ENCODE measurements at regions not wholly inside any gene's neighbourhood (a gene's known extent, or its start where the extent isn't known, plus 50 kb on each side); places are given as distances from the start of the nearest gene placed in this dataset.
"Not testable (repeated sequence)": the region's sequence is repeated elsewhere in the genome, so short reads cannot be mapped to it uniquely, and the experiment has no call there.

DNA sequence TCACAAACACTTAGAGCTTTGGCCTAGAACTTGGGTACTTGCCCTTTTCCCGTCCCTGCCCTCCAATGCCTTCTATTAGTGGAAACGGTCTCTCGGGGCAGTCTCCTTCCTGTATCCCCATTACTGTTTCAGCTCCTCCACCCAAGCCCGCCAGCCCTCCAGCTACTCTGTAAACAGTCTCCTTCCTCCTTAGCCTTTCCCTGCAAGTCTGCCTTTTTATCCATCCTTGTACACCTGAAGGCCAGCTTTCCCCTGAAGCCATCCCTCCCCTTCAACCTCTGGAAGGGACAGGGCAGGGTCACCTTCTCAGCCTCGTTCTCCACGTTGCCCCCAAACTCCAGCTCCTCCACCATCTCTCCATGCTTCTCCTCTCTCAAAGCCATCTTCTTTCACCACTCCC, 108.1 kb upstream of the ZNF746 start (continued):
- TF ChIP-seq, protein P1, sequence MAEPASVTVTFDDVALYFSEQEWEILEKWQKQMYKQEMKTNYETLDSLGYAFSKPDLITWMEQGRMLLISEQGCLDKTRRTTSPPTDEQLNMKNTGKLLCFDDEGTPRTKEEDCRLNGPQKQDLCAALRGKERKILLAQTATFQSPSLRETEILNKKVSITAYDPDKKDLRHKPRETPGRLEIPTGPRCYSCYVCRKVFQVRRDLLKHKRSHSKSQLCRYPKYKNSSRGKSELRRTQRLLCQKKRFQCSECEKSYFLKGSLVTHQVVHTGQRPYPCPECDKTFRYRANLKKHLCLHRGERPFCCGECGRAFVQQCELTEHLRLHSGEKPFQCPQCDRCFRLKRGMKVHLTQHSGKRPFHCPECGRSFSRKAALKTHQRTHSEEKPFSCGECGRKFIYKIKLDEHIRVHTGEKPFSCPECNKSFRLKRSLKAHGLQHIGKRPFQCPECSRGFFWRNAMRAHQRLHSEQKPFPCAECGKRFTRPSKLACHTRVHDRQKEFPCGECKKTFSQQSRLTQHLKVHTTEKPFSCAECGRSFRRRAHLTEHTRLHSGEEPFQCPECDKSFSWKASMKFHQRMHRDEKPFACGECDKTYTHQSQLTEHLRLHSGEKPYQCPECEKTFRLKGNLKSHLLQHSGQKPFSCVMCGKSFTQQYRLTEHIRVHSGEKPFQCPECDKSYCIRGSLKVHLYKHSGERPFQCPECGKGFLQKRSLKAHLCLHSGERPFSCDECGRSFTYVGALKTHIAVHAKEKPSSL (CRISPR knock-in tag; conservative IDR thresholded peaks at IDR 0.05) = no peak
- TF ChIP-seq, protein P2, sequence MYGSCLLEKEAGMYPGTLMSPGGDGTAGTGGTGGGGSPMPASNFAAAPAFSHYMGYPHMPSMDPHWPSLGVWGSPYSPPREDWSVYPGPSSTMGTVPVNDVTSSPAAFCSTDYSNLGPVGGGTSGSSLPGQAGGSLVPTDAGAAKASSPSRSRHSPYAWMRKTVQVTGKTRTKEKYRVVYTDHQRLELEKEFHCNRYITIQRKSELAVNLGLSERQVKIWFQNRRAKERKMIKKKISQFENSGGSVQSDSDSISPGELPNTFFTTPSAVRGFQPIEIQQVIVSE (CRISPR knock-in tag; IDR thresholded peaks at IDR 0.05; ENCODE audit: borderline replicate concordance) = no peak
- TF ChIP-seq SOX15 (CRISPR knock-in tag; IDR thresholded peaks at IDR 0.05) = no peak
- no peak for TF ChIP-seq NFATC4 (CRISPR knock-in tag; IDR thresholded peaks at IDR 0.05)
- TF ChIP-seq ZNF396 (CRISPR knock-in tag; IDR thresholded peaks at IDR 0.05; ENCODE audit: borderline replicate concordance) = no peak
- TF ChIP-seq, protein P3, sequence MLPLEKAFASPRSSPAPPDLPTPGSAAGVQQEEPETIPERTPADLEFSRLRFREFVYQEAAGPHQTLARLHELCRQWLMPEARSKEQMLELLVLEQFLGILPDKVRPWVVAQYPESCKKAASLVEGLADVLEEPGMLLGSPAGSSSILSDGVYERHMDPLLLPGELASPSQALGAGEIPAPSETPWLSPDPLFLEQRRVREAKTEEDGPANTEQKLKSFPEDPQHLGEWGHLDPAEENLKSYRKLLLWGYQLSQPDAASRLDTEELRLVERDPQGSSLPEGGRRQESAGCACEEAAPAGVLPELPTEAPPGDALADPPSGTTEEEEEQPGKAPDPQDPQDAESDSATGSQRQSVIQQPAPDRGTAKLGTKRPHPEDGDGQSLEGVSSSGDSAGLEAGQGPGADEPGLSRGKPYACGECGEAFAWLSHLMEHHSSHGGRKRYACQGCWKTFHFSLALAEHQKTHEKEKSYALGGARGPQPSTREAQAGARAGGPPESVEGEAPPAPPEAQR (CRISPR knock-in tag; IDR thresholded peaks at IDR 0.05) = no peak
- TF ChIP-seq SMAD4 (CRISPR knock-in tag; IDR thresholded peaks at IDR 0.05) = no peak

DNA sequence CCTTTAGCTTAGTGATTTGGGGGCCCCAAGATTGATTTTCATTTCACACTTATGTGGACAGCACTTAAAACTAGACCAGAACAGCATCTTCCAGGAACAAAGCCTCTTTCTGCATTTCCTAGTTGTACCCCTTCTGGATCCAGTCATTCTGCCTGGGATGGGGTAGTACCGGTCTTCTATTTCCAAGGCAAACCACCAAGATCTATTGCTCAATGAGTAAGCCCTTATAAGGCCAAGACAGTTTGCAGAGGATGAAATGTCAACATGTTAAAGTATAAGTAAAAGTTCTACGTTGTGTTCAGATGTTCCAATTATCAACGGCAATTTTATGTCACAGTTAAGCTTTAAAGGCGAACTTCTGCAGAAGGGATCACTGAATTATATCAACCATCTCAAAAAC, 106.9 kb upstream of the ZNF746 start:
- DNase-seq (ENCODE audit: low spot score) (no peak), ATAC-seq (no peak)
- Mint-ChIP-seq H3K9me3 (no peaks in the 10 kb centered on the region), H3K4me1 (no peaks in the 10 kb centered on the region), H3K27me3 (ENCODE audit: low read depth) (no peaks in the 10 kb centered on the region), H3K4me3 (no peak overlapping the region), H3K36me3 (peaks cover 32% of the 10 kb centered on the region), H3K27ac (no peak overlapping the region)
- ChIA-PET POLR2A (no interaction called here), CTCF (no interaction called here)
- TF ChIP-seq OVOL2 (CRISPR knock-in tag; IDR thresholded peaks at IDR 0.05; ENCODE audit: borderline replicate concordance) (no peak), ESRRA (CRISPR knock-in tag; IDR thresholded peaks at IDR 0.05; ENCODE audit: borderline replicate concordance) (no peak), ZNF671 (CRISPR knock-in tag; IDR thresholded peaks at IDR 0.05) (no peak), NFATC4 (CRISPR knock-in tag; IDR thresholded peaks at IDR 0.05) (no peak), ZNF232 (CRISPR knock-in tag; IDR thresholded peaks at IDR 0.05) (no peak), HMGA2 (CRISPR knock-in tag; IDR thresholded peaks at IDR 0.05) (no peak), ZNF423 (CRISPR knock-in tag; IDR thresholded peaks at IDR 0.05) (no peak), MYBL2 (CRISPR knock-in tag; IDR thresholded peaks at IDR 0.05) (no peak), ETV6 (CRISPR knock-in tag; IDR thresholded peaks at IDR 0.05) (no peak), NR3C1 (CRISPR knock-in tag; conservative IDR thresholded peaks at IDR 0.05; ENCODE audit: low read depth) (no peak)
- TF ChIP-seq, protein P4, sequence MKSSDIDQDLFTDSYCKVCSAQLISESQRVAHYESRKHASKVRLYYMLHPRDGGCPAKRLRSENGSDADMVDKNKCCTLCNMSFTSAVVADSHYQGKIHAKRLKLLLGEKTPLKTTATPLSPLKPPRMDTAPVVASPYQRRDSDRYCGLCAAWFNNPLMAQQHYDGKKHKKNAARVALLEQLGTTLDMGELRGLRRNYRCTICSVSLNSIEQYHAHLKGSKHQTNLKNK (CRISPR knock-in tag; IDR thresholded peaks at IDR 0.05) = no peak
- TF ChIP-seq, protein P5, sequence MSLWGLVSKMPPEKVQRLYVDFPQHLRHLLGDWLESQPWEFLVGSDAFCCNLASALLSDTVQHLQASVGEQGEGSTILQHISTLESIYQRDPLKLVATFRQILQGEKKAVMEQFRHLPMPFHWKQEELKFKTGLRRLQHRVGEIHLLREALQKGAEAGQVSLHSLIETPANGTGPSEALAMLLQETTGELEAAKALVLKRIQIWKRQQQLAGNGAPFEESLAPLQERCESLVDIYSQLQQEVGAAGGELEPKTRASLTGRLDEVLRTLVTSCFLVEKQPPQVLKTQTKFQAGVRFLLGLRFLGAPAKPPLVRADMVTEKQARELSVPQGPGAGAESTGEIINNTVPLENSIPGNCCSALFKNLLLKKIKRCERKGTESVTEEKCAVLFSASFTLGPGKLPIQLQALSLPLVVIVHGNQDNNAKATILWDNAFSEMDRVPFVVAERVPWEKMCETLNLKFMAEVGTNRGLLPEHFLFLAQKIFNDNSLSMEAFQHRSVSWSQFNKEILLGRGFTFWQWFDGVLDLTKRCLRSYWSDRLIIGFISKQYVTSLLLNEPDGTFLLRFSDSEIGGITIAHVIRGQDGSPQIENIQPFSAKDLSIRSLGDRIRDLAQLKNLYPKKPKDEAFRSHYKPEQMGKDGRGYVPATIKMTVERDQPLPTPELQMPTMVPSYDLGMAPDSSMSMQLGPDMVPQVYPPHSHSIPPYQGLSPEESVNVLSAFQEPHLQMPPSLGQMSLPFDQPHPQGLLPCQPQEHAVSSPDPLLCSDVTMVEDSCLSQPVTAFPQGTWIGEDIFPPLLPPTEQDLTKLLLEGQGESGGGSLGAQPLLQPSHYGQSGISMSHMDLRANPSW (CRISPR knock-in tag; conservative IDR thresholded peaks at IDR 0.05; ENCODE audit: low read depth) = no peak
- TF ChIP-seq, protein P6, sequence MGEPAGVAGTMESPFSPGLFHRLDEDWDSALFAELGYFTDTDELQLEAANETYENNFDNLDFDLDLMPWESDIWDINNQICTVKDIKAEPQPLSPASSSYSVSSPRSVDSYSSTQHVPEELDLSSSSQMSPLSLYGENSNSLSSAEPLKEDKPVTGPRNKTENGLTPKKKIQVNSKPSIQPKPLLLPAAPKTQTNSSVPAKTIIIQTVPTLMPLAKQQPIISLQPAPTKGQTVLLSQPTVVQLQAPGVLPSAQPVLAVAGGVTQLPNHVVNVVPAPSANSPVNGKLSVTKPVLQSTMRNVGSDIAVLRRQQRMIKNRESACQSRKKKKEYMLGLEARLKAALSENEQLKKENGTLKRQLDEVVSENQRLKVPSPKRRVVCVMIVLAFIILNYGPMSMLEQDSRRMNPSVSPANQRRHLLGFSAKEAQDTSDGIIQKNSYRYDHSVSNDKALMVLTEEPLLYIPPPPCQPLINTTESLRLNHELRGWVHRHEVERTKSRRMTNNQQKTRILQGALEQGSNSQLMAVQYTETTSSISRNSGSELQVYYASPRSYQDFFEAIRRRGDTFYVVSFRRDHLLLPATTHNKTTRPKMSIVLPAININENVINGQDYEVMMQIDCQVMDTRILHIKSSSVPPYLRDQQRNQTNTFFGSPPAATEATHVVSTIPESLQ (CRISPR knock-in tag; IDR thresholded peaks at IDR 0.05) = no peak
- TF ChIP-seq, protein P7, sequence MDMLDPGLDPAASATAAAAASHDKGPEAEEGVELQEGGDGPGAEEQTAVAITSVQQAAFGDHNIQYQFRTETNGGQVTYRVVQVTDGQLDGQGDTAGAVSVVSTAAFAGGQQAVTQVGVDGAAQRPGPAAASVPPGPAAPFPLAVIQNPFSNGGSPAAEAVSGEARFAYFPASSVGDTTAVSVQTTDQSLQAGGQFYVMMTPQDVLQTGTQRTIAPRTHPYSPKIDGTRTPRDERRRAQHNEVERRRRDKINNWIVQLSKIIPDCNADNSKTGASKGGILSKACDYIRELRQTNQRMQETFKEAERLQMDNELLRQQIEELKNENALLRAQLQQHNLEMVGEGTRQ (CRISPR knock-in tag; IDR thresholded peaks at IDR 0.05) = no peak
- TF ChIP-seq, protein P8, sequence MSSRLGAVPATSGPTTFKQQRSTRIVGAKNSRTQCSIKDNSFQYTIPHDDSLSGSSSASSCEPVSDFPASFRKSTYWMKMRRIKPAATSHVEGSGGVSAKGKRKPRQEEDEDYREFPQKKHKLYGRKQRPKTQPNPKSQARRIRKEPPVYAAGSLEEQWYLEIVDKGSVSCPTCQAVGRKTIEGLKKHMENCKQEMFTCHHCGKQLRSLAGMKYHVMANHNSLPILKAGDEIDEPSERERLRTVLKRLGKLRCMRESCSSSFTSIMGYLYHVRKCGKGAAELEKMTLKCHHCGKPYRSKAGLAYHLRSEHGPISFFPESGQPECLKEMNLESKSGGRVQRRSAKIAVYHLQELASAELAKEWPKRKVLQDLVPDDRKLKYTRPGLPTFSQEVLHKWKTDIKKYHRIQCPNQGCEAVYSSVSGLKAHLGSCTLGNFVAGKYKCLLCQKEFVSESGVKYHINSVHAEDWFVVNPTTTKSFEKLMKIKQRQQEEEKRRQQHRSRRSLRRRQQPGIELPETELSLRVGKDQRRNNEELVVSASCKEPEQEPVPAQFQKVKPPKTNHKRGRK (CRISPR knock-in tag; IDR thresholded peaks at IDR 0.05; ENCODE audit: borderline replicate concordance) = no peak

DNA sequence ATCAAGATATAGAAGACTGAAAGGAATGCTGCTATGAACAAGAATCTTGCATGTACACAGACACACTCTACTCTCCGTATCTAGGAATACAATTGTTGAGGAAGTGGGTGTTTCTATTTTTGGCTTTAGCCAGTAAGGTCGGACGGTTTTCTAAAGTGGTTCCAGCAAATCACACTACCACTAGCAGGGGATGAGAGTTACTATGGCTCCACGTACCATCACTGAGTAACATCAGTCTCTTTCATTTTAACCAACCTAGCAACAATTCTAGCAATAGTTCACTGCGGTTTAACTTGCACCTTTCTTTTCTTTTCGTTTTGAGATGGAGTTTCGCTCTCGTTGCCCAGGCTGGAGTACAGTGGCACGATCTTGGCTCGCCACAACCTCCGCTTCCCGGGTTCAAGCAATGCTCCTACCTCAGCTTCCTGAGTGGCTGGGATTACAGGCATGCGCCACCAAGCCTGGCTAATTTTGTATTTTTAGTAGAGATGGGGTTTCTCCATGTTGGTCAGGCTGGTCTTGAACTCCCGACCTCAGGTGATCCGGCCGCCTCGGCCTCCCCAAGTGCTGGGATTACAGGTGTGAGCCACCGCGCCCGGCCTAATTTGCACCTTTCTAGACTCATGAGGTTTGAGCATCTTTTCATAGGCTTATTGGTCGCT, 103.2 kb upstream of the ZNF746 start:
- H3K27ac Mint-ChIP-seq; POLR2A ChIA-PET; ATAC-seq; H3K9me3 Mint-ChIP-seq; H3K4me1 Mint-ChIP-seq; H3K27me3 Mint-ChIP-seq (ENCODE audit: low read depth); H3K4me3 Mint-ChIP-seq; CTCF ChIA-PET; DNase-seq (ENCODE audit: low spot score): not testable (repeated sequence)
- H3K36me3 Mint-ChIP-seq = peaks cover 22% of the 10 kb centered on the region; the same call in 1 of the 2 replicates
